SK-N-MC (cell line): ENCODE measurements at regions not wholly inside any gene's neighbourhood (a gene's known extent, or its start where the extent isn't known, plus 50 kb on each side); places are given as distances from the start of the nearest gene placed in this dataset.

Experiments used
- EZH2 ChIP-seq: fragments of 200-600 bp; sonication (generic); IDR thresholded peaks from one replicate; pipeline ENCODE4 v1.6.1; 2017; ENCODE audit warnings: antibody characterized with exemption
- POLR2AphosphoS5 ChIP-seq: IDR thresholded peaks from 2 replicates; pipeline ENCODE4 v1.6.1; 2012; ENCODE audit warnings: mild to moderate bottlenecking, low read depth, low read length, borderline replicate concordance

DNA sequence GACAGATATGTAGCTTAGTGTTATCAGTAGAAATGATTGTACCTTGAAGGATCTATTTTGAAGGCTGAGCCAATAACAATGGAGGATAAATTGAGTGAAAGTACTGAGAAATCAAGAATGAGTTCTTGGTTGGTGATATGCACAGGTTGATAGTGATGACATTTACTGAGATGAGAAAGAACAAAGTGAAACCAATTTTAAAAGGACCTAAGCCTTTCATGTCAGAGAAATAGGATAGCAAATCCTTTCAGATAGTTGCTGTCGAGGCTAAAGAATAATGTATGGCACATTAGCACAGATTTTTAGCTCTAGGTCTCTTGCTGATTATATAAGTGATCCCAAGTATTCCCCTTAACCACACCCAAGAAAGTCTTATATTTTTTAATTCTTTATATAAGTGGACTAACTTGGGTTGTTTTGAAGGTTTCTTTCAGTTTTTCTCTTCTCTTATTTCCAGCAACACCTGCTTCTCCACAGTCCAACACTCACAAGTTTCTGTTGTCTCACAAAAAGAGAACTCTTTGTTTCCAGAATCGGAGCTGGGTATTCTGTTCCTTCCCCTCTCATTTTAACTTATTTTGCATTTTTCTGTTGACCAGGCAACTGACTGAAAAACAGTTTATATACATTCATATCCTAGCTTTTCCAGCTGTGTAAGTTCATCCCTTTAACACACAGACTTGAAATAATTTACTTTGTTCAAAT is 286.9 kb upstream of the ATP10B start:
- no peak for TF ChIP-seq POLR2AphosphoS5
- TF ChIP-seq EZH2 = no peak
